Spleen (tissue), 7 donors: ENCODE measurements at regions not wholly inside any gene's neighbourhood (a gene's known extent, or its start where the extent isn't known, plus 50 kb on each side); places are given as distances from the start of the nearest gene placed in this dataset.

ENCODE experiments used
- CTCF ChIP-seq, 11 experiments: fragments of 200-600 bp in 7 of 11; fragments of 450-650 bp in 4 of 11; sonication (generic) in 4 of 11; IDR thresholded peaks in 8 of 11; conservative IDR thresholded peaks in 3 of 11; 1 replicate in 7 of 11; 2 replicates in 4 of 11; pipeline versions ENCODE4 v1.4.0 to v1.8.0; 2016 to 2021; ENCODE audit warnings: antibody characterized with exemption in 11 of 11, inconsistent platforms in 4 of 11, mild to moderate bottlenecking in 1 of 11
- POLR2AphosphoS5 ChIP-seq, 3 donors: sonication (generic); formaldehyde crosslinking; IDR thresholded peaks; one replicate each; pipeline ENCODE4 v1.5.1; 2017; ENCODE audit warnings: antibody characterized with exemption in 3 of 3
- donor health status: DM: no; HTN: no; CAD: no; lungs with moderate emphysema.
- donor health status: DM: no; HTN: no; CAD: no.
- donor health status: DM: no; HTN: no; CAD: no.

- TF ChIP-seq CTCF (IDR thresholded peaks at IDR 0.05 in 8 of 11, conservative IDR thresholded peaks at IDR 0.05 in 3 of 11): no peak
- TF ChIP-seq POLR2AphosphoS5 (IDR thresholded peaks at IDR 0.05): no peak
These were observed 672.8 kb downstream of the PCDH7 start for GRCh38 chr4:31392923-31393322.
